ENCODE measurements at regions not wholly inside any gene's neighbourhood (a gene's known extent, or its start where the extent isn't known, plus 50 kb on each side); places are given as distances from the start of the nearest gene placed in this dataset.
A peak's percentile ranks its signal among the peaks of the same experiment; 100 is the strongest.
"Not testable (repeated sequence)": the region's sequence is repeated elsewhere in the genome, so short reads cannot be mapped to it uniquely, and the experiment has no call there.

DNA sequence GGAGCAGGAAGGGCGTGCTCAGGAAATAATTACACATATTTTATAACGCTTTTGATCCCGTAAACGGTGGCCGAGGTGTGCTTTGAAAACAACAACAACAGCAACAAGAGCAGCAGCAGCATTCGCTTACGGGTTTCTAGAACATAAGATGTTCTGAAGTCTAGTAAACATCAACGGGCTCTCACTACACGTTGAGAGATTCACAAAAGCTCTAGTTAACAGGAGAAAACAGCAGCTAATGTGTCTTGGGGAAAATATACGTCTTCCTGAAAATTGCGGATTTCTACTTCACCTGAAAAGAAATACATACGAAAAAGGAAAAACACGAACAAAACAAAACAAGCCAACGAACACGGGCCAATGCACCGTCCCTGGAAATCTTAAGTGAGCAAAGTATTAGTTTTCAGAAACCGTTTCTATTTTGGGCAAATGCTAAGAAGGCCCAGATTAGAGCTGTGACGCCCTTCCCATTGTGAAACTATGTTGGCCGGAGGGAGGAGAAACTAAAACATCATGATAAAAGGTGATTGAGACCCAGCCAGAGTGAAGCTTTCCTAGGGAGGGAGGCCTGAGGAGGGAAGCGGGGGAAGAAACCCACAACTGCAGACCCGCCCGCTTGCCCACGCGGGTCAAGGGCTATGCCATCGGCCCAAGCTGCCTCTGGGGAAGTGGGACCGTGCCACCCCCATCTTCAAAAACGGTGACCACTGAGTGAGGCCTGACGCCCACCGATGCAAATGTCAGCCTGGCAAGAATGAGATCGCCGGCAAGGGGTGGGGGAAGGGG, 105.9 kb upstream of the ANKRD30BL start:
- H3K36me3 ChIP-seq (ENCODE audit: insufficient read depth, low read length); H3K9me3 ChIP-seq (ENCODE audit: control insufficient read depth, insufficient read depth, low read length); H3K4me1 ChIP-seq (ENCODE audit: insufficient read depth, low read length): not testable (repeated sequence)
- H3K9ac ChIP-seq (ENCODE audit: low read depth, low read length): peak overlapping the region; percentile 47

DNA sequence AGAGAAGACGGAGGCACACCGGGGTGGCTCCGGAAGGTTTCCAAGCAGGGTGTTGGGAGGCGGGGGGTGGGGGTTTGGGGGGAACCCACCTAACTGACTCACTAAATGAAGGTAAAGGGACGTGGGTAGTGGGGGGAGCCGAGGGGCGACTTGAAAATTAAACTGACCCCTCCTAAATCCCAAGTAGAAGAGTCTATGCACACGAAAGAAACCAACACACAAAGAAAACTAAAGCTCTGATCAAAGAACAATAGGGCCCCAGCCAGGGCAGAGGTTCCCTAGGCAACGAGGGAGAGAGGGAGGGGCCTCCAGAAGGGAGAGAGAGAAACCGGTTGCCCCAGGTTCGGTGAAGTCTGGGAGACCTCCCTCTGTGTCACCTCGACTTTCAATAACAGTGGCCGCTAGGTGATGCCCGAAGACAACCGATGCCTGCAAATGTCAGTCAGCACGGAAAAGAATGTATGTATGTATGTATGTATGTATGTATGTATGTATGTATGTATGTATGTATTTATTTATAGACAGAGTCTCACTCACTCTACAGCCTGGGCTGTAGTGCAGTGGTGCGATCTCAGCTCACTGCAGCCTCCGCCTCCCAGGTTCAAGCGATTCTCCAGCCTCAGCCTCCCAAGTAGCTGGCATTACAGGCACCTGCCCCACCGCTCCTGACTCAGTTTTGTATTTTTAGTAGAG, 106.7 kb upstream of the ANKRD30BL start:
- H3K36me3 ChIP-seq (ENCODE audit: insufficient read depth, low read length): not testable (repeated sequence)

DNA sequence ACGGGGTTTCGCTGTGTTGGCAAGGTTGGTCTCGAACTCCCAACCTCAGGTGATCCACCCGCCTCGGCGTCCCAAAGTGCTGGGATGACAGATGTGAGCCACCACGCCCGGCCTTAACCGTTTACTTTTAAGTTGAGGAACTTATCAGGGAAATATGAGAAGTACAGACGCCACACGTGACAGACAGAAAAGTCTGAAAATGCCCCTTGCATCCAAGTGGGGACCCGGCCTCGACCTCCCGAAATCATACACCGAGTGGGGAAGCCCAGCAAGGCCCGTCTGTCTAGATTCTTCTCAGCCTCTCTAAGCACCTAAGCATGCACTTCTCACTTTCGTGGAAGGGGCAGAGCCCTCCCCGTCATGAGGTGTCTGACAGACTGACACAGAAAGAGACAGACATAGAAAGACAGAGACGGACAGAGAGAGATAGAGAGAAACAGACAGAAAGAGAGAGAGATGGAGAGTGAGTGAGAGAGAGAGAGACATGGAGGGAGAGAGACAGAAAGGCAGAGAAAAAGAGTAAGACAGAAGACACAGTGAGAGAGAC, 107.3 kb upstream of the ANKRD30BL start:
- peaks cover 7% of the 10 kb centered on the region; the same call in 1 of the 2 replicates for H3K4me1 ChIP-seq (ENCODE audit: insufficient read depth, low read length)
- no peaks in the 10 kb centered on the region for H3K36me3 ChIP-seq (ENCODE audit: insufficient read depth, low read length)
- H3K9me3 ChIP-seq (ENCODE audit: control insufficient read depth, insufficient read depth, low read length): no peaks in the 10 kb centered on the region
- no peak overlapping the region for H3K9ac ChIP-seq (ENCODE audit: low read depth, low read length)

More for the DNA sequence above, 106.7 kb upstream of the ANKRD30BL start:
- H3K4me1 ChIP-seq (ENCODE audit: insufficient read depth, low read length); H3K9ac ChIP-seq (ENCODE audit: low read depth, low read length); H3K9me3 ChIP-seq (ENCODE audit: control insufficient read depth, insufficient read depth, low read length): not testable (repeated sequence)

DNA sequence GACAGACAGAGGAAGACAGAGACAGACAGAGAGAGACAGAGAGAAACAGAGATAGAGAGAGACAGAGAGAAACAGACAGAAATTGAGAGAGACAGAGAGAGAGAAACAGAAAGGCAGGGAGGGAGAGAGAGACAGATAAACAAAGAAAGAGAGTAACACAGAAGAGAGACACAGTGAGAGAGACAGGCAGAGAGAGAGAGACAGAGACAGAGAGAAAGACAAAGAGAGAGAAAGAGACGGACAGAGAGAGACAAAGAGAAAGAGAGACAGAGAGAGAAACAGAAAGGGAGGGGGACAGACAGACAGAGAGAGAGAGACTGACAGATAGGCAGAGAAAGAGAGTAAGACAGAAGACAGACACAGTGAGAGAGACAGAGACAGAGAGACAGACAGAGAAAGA, 108.5 kb upstream of the ANKRD30BL start:
- Histone ChIP-seq H3K4me1 (ENCODE audit: insufficient read depth, low read length) (peaks cover 7% of the 10 kb centered on the region; the same call in 1 of the 2 replicates), H3K9ac (ENCODE audit: low read depth, low read length) (no peak overlapping the region), H3K36me3 (ENCODE audit: insufficient read depth, low read length) (no peaks in the 10 kb centered on the region), H3K9me3 (ENCODE audit: control insufficient read depth, insufficient read depth, low read length) (no peaks in the 10 kb centered on the region)

DNA sequence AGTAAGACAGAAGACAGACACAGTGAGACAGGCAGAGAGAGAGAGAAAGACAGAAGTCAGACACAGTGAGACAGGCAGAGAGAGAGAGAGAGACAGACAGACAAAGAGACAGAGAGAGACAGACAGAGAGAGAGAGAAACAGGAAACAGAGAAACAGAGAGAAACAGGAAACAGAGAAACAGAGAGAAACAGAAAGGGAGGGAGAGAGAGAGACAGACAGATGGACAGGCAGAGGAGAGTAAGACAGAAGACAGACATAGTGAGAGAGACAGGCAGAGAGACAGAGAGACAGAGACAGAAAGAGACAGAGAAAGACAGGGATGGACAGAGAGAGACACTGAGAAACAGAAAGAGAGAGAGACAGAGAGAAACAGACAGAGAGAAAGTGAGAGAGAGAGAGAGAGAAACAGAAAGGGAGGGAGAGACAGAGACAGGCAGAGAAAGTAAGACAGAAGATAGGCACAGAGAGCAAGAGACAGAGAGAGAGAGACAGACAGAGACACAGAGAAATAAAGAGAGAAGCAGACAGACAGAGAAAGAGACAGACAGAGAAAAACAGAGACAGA, 109.3 kb upstream of the ANKRD30BL start:
- no peaks in the 10 kb centered on the region for H3K9me3 ChIP-seq (ENCODE audit: control insufficient read depth, insufficient read depth, low read length)
- H3K4me1 ChIP-seq (ENCODE audit: insufficient read depth, low read length): peaks cover 7% of the 10 kb centered on the region; the same call in 1 of the 2 replicates
- H3K9ac ChIP-seq (ENCODE audit: low read depth, low read length): no peak overlapping the region
- no peaks in the 10 kb centered on the region for H3K36me3 ChIP-seq (ENCODE audit: insufficient read depth, low read length)

DNA sequence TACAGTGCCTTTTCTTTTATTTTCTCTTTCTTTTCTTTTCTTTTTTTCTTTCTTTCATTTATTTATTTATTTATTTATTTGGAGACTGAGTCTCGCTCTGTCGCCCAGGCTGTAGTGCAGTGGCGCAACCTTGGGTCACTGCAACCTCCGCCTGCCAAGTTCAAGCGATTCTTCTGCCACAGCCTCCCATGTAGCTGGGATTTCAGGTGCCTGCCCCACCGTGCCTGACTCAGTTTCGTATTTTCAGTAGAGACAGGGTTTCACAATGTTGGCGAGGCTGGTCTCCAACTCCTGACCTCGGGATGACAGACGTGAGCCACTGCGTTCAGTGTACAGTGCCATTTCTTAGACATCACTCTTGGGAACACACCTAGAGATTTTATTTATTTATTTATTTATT, 110.0 kb upstream of the ANKRD30BL start:
- H3K9ac ChIP-seq (ENCODE audit: low read depth, low read length); H3K36me3 ChIP-seq (ENCODE audit: insufficient read depth, low read length); H3K9me3 ChIP-seq (ENCODE audit: control insufficient read depth, insufficient read depth, low read length); H3K4me1 ChIP-seq (ENCODE audit: insufficient read depth, low read length): not testable (repeated sequence)

DNA sequence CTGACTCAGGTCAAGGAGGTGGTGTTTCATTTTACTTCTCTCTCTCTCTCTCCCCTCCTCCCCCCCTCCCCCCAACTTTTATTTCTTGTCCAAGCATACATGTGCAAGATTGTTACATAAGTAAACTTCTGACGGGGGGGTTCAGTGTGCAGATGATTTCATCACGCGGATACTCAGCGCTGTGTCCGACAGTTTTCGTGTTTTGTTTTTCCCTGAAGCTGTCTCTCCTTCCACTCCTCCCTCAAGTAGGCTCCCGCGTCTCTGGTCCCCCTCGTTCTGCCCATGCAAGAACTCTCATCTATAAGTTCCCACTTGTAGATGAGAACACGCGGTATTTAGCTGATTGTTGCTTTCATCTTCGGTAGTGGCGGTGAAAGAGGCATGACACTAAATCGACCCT, 111.0 kb upstream of the ANKRD30BL start:
- no peaks in the 10 kb centered on the region; the same call in 1 of the 2 replicates for H3K9me3 ChIP-seq (ENCODE audit: control insufficient read depth, insufficient read depth, low read length)
- no peaks in the 10 kb centered on the region for H3K36me3 ChIP-seq (ENCODE audit: insufficient read depth, low read length)
- H3K4me1 ChIP-seq (ENCODE audit: insufficient read depth, low read length): no peaks in the 10 kb centered on the region
- no peak overlapping the region for H3K9ac ChIP-seq (ENCODE audit: low read depth, low read length)

DNA sequence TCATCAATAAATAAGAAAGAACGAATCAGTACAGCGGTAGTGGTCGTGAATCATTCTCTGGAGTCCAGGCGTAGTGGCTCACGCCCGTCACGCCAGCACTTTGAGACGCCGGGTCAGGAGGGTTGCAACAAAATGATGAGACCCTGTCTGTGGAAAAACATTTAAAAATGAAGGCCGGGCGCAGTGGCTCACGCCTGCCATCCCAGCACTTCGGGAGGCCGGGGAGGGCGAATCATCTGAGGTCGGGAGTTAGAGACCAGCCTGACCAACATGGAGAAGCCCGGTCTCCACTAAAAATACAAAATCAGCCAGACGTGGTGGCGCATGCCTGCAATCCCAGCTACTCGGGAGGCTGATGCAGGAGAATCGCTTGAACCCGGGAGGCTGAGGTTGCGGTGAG, 111.8 kb upstream of the ANKRD30BL start:
- not testable (repeated sequence) for H3K36me3 ChIP-seq (ENCODE audit: insufficient read depth, low read length); H3K4me1 ChIP-seq (ENCODE audit: insufficient read depth, low read length); H3K9ac ChIP-seq (ENCODE audit: low read depth, low read length); H3K9me3 ChIP-seq (ENCODE audit: control insufficient read depth, insufficient read depth, low read length)

DNA sequence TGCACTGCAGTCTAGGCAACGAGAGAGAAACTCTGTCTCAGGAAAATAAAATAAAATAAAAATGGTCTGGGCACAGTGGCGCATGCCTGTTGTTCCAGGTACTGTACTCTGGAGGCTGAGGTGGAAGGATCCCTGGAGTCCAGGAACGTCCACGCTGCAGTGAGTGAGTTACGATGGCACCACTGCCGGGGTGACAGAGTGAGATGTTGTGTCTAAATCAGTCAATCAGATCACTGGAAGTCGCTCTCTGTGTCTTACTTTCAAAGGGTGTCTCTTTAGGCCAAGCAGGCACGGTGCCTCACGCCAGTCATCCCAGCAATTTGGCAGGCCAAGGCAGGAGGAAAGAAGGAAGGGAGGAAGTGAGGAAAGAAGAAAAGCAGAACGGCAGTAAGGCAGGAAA, 112.2 kb upstream of the ANKRD30BL start:
- Histone ChIP-seq H3K36me3 (ENCODE audit: insufficient read depth, low read length) (no peaks in the 10 kb centered on the region), H3K9ac (ENCODE audit: low read depth, low read length) (no peak overlapping the region), H3K4me1 (ENCODE audit: insufficient read depth, low read length) (no peaks in the 10 kb centered on the region), H3K9me3 (ENCODE audit: control insufficient read depth, insufficient read depth, low read length) (no peaks in the 10 kb centered on the region; the same call in 1 of the 2 replicates)

DNA sequence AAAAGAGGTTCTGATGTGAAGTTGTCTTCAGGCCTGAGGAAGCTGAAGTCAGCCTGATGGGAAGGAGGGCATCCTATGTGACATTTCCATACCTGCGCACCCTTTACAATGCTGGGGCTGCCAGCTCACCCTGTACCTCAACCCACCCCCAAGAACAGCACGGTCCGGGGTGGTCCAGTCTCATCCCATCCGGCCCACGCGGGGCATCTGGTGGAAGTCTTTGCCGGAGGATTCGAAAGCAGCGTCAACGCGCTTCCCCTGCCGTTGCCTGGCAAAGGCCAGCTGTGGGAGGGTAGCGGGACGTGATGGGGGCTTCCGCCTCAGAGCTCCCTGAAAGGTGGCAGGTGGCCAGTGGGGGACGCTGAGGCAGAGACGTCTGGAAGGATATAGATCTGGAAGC, 113.6 kb upstream of the ANKRD30BL start:
- H3K4me1 ChIP-seq (ENCODE audit: insufficient read depth, low read length): no peaks in the 10 kb centered on the region
- H3K9ac ChIP-seq (ENCODE audit: low read depth, low read length): no peak overlapping the region
- no peaks in the 10 kb centered on the region; the same call in 1 of the 2 replicates for H3K9me3 ChIP-seq (ENCODE audit: control insufficient read depth, insufficient read depth, low read length)
- no peaks in the 10 kb centered on the region for H3K36me3 ChIP-seq (ENCODE audit: insufficient read depth, low read length)

DNA sequence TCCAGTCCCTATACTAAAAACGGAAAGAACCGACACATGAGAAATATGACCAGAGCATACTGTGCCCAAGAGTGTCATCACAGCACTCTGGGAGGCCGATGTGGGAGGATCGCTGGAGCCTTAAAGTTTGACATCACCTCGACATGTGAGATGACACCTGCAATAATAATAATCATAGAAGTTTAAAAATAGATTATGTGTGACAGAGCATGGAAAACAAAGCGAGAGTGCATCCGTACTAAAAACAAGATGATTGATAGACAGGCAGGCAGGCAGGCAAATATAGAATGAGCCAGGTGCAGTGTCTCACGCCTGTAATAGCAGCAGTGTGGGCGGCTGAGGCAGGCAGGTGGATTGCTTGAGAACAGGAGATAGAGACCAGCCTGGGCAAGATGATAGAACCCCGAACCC, 114.8 kb upstream of the ANKRD30BL start:
- Histone ChIP-seq H3K9ac (ENCODE audit: low read depth, low read length) (no peak overlapping the region), H3K4me1 (ENCODE audit: insufficient read depth, low read length) (no peaks in the 10 kb centered on the region), H3K36me3 (ENCODE audit: insufficient read depth, low read length) (no peaks in the 10 kb centered on the region), H3K9me3 (ENCODE audit: control insufficient read depth, insufficient read depth, low read length) (no peaks in the 10 kb centered on the region; the same call in 1 of the 2 replicates)

DNA sequence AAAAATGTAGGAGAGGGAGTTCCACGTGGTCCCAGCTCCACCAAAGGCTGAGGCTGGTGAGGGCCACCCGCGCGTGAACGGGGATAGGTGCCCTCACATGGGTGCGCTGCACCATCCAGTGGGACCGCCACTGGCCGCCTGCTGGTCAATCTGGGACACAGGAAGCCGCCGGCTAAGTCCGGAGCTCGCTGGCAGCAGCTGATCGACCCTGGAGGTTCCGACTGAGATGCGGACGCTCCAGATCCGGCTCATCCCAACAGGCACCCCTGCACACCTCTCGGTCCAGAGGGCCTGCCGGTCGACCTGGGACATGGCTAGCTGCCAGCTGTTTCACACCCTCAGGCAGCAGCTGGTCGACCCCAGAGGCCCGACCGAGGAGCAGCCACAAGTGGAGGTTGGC, 116.5 kb upstream of the ANKRD30BL start:
- Histone ChIP-seq H3K4me1 (ENCODE audit: insufficient read depth, low read length) (no peaks in the 10 kb centered on the region), H3K9ac (ENCODE audit: low read depth, low read length) (no peak overlapping the region), H3K36me3 (ENCODE audit: insufficient read depth, low read length) (no peaks in the 10 kb centered on the region), H3K9me3 (ENCODE audit: control insufficient read depth, insufficient read depth, low read length) (no peaks in the 10 kb centered on the region; the same call in 1 of the 2 replicates)

DNA sequence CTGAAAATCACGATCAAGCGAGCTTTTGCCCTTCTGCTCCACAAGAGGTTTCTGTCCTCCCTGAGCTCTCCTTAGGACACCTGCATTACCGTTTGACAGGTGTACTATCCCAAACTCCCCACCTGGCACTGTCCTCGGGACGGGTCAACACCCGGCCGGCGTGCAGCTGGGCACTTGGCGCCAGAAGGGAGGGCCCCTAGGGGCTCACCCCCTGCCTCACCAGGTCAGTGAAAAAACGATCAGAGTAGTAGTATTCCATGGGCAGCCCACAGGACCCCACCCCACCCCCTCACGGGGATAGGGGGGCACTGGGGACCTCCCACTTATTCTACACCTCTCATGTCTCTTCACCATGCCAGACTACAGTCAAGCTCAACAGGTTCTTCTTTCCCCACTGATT, 117.6 kb upstream of the ANKRD30BL start:
- no peaks in the 10 kb centered on the region for H3K4me1 ChIP-seq (ENCODE audit: insufficient read depth, low read length)
- H3K9me3 ChIP-seq (ENCODE audit: control insufficient read depth, insufficient read depth, low read length): no peaks in the 10 kb centered on the region; the same call in 1 of the 2 replicates

DNA sequence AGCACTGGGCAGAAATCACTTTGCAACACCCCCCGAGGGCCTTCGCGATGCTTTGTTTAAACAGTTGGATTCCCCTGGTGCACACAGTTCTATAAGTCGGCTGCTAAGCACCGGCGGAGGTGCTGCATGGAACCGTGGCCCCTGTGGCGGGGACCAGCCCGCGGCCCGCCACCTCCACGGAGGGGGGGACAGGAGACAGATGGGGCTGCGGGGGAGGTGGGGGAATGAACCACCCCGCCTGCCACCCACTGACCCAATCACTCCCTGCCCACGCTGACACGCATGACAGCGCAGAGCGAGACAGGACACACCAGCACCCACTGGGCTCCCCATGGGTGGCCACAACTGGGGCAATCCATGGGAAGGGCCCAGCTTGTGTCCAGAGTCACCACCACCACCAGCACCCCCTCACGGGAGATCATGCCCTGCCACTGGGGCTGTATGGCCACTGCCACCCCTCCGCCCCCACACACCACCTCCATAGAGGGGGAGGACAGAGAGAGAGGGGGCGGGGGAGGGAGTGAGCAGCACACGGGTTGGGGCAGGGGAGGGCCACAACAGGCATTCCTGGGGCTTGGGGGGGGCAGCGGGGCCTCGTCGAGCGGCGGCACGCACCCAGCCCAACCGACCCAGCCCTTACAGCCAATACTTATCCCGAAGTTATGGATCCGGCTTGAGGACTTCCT, 118.3 kb upstream of the ANKRD30BL start:
- no peak overlapping the region for H3K9ac ChIP-seq (ENCODE audit: low read depth, low read length)
- H3K9me3 ChIP-seq (ENCODE audit: control insufficient read depth, insufficient read depth, low read length): no peaks in the 10 kb centered on the region; the same call in 1 of the 2 replicates
- H3K4me1 ChIP-seq (ENCODE audit: insufficient read depth, low read length): no peaks in the 10 kb centered on the region
- H3K36me3 ChIP-seq (ENCODE audit: insufficient read depth, low read length): no peaks in the 10 kb centered on the region

More for the DNA sequence above, 117.6 kb upstream of the ANKRD30BL start:
- Histone ChIP-seq H3K36me3 (ENCODE audit: insufficient read depth, low read length) (no peaks in the 10 kb centered on the region), H3K9ac (ENCODE audit: low read depth, low read length) (no peak overlapping the region)

All from ES-I3 (cell line).